Prostate gland (tissue), 2 donors: ENCODE measurements at regions not wholly inside any gene's neighbourhood (a gene's known extent, or its start where the extent isn't known, plus 50 kb on each side); places are given as distances from the start of the nearest gene placed in this dataset.
A peak's percentile ranks its signal among the peaks of the same experiment; 100 is the strongest.

Experiments used
- DNase-seq: peaks from one replicate; pipeline ENCODE4 v3.0.0-alpha.2; 2019; ENCODE audit warnings: low spot score
- H3K27ac ChIP-seq, 2 donors: fragments of 200-600 bp; sonication (generic); 2 replicates each; pipeline ENCODE4 v1.5.1; 2017 to 2019
- H3K27me3 ChIP-seq: fragments of 200-600 bp; sonication (generic); replicated peaks from 2 replicates; pipeline ENCODE4 v1.5.1; 2019; ENCODE audit not compliant: insufficient read depth
- H3K36me3 ChIP-seq, 2 donors: fragments of 200-600 bp; sonication (generic); 1 replicate in 1 of 2; 2 replicates in 1 of 2; pipeline versions ENCODE4 v1.5.1 to v1.8.1; 2017 to 2019
- H3K4me1 ChIP-seq: fragments of 200-600 bp; sonication (generic); replicated peaks from 2 replicates; pipeline ENCODE4 v1.5.1; 2019
- H3K4me3 ChIP-seq, 2 donors: fragments of 200-600 bp; sonication (generic); 2 replicates each; pipeline ENCODE4 v1.5.1; 2017 to 2019
- H3K9me3 ChIP-seq: fragments of 200-600 bp; sonication (generic); 2 replicates; pipeline ENCODE4 v1.5.1; 2017
- POLR2A ChIP-seq: fragments of 450-650 bp; IDR thresholded peaks from one replicate; pipeline ENCODE4 v1.6.1; 2016; ENCODE audit warnings: antibody characterized with exemption, mild to moderate bottlenecking
- POLR2AphosphoS5 ChIP-seq: sonication (generic); formaldehyde crosslinking; IDR thresholded peaks from one replicate; pipeline ENCODE4 v1.6.1; 2017; ENCODE audit warnings: antibody characterized with exemption
- WGBS: methylation state at CpG from one replicate; pipeline ENCODE4 v1.1.5; 2018; 5-methylcytosine and 5-hydroxymethylcytosine counted together
- intact Hi-C: fragments of 100-400 bp; cut with DNase I; formaldehyde crosslinking; loops from one replicate; pipeline ENCODE4 v1.14.2; 2022
- TF ChIP-seq, protein P1 (sequence below), 4 experiments: fragments of 200-600 bp in 2 of 4; fragments of 450-650 bp in 2 of 4; sonication (generic) in 2 of 4; IDR thresholded peaks; 1 replicate in 3 of 4; 2 replicates in 1 of 4; pipeline ENCODE4 v1.5.1; 2016 to 2019; ENCODE audit warnings: antibody characterized with exemption in 4 of 4, mild to moderate bottlenecking in 2 of 4, moderate library complexity in 2 of 4

DNA sequence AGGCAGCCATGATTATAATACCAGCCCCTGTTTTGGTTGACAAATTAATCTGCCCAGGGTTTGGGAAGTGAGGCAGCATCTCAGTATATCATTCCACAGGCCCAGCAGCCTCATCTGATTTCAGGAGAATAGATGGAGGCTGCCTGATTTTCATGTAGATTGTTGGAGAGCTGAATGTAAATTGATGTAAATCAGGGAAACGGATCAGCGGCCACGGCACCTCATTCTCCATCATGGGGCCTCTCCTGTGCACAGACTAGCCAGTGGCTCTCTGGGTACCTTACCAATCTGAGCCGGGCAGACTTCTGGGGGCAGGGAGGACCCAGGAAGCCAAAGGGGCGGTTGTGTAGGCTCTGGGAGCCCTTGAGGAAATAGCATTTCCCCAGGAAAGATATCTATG is 63.7 kb upstream of the GSC start:
- H3K27me3 ChIP-seq: no peaks in the 10 kb centered on the region
- H3K4me1 ChIP-seq: no peaks in the 10 kb centered on the region
- H3K9me3 ChIP-seq: no peaks in the 10 kb centered on the region
- H3K27ac ChIP-seq: no peak overlapping the region
- WGBS: 80% methylated on average over 5 of the region's 5 CpGs
- no peak for DNase-seq
- no peak overlapping the region for H3K4me3 ChIP-seq
- intact Hi-C loops: no loop called here
- no peaks in the 10 kb centered on the region for H3K36me3 ChIP-seq
- TF ChIP-seq POLR2AphosphoS5 (no peak), POLR2A (no peak)
- TF ChIP-seq, protein P1, sequence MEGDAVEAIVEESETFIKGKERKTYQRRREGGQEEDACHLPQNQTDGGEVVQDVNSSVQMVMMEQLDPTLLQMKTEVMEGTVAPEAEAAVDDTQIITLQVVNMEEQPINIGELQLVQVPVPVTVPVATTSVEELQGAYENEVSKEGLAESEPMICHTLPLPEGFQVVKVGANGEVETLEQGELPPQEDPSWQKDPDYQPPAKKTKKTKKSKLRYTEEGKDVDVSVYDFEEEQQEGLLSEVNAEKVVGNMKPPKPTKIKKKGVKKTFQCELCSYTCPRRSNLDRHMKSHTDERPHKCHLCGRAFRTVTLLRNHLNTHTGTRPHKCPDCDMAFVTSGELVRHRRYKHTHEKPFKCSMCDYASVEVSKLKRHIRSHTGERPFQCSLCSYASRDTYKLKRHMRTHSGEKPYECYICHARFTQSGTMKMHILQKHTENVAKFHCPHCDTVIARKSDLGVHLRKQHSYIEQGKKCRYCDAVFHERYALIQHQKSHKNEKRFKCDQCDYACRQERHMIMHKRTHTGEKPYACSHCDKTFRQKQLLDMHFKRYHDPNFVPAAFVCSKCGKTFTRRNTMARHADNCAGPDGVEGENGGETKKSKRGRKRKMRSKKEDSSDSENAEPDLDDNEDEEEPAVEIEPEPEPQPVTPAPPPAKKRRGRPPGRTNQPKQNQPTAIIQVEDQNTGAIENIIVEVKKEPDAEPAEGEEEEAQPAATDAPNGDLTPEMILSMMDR (IDR thresholded peaks at IDR 0.05): no peak

DNA sequence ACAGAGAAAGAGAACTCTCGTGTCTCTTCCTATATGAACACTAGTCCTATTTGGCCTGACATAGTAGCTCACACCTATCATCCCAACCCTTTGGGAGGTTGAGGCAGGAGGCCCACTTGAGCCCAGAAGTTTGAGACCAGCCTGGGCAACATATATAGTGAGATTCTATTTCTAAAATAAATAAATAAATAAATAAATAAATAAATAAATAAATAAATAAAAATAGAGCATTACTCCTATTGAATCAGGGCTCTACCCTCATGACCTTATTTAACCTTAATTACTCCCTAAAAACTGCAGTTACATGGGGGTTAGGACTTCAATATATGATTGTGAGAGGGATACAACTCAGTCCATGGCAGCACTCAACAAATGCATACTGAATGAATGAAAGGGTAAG is 61.2 kb upstream of the GSC start:
- TF ChIP-seq, protein P1 (IDR thresholded peaks at IDR 0.05): no peak
- TF ChIP-seq POLR2A (no peak), POLR2AphosphoS5 (no peak)
- Histone ChIP-seq H3K27me3 (no peaks in the 10 kb centered on the region), H3K36me3 (no peaks in the 10 kb centered on the region), H3K27ac (no peak overlapping the region), H3K9me3 (no peaks in the 10 kb centered on the region), H3K4me3 (no peak overlapping the region), H3K4me1 (no peaks in the 10 kb centered on the region)
- WGBS: 0% methylated on average over 1 of the region's 1 CpG
- no peak for DNase-seq
- intact Hi-C loops: no loop called here

DNA sequence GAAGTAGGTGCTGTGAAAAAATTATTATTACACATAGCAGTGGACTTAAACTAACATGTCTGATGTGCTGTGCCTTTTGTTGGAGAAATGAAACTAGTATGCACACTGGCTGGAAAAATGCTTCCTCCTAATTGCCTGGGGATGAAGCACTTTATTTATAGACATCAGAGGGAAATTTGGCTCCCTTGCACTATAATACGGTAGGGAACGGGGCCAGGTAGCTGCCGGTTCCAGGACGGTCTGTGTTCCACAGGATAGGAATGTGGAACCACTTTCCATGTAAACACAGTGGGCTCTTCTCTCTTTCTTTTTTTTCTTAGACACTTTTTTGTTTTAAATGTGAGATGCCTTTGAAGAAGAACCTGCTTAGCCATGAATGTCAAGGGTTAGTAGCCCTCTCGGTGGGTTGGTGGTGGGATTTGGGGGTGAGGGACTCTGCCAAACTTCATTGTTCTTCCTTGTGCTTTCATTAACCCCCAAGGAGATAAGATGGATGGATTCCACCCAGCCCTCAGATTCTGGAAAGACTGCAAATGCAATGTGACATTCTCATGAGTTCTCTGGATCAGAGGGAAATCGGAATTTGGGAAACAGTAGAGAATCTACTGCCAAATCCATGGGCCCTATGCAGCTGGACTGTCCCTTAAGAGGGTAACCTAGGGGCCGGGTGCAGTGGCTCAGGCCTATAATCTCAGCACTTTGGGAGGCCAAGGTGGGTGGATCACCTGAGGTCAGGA is 58.0 kb upstream of the GSC start:
- peak; percentile 75 for DNase-seq
- Histone ChIP-seq H3K27ac (peak overlapping the region; percentile 17 to 30), H3K27me3 (no peaks in the 10 kb centered on the region), H3K4me3 (no peak overlapping the region), H3K4me1 (no peaks in the 10 kb centered on the region), H3K36me3 (no peaks in the 10 kb centered on the region), H3K9me3 (no peaks in the 10 kb centered on the region)
- intact Hi-C loops: loop anchor here (5.0 kb wide), 1 partner anchor 274 kb away; no protein-coding TSS in a partner anchor
- TF ChIP-seq POLR2AphosphoS5: peak; percentile 80
- TF ChIP-seq, protein P1 (IDR thresholded peaks at IDR 0.05): no peak
- WGBS: 27% methylated on average over 7 of the region's 7 CpGs

DNA sequence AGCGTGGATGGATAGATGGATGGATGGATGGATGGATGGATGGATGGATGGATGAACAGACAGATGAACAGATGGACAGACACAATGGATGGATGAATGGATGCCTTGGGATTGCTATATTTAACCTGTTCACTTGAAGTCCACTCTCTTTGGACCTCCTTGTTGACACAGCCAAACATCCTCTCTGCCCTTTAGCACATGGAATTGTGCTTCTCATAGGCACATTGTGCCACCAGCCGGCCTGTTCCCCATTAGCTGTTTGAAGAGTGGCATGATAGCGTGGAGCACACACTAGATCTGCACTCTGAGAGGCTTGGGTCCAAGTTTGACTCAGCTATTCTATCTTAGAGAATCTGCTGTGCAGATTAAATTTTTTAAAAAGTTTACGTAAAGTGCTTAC is 56.9 kb upstream of the GSC start:
- H3K4me3 ChIP-seq: no peak overlapping the region
- H3K36me3 ChIP-seq: no peaks in the 10 kb centered on the region
- 82% methylated on average over 4 of the region's 4 CpGs for WGBS
- TF ChIP-seq POLR2AphosphoS5 (no peak), POLR2A (no peak)
- TF ChIP-seq, protein P1 (IDR thresholded peaks at IDR 0.05): no peak
- intact Hi-C loops: loop anchor here (5.0 kb wide), 1 partner anchor 276 kb away; no protein-coding TSS in a partner anchor
- no peaks in the 10 kb centered on the region for H3K27me3 ChIP-seq
- H3K4me1 ChIP-seq: no peaks in the 10 kb centered on the region
- H3K9me3 ChIP-seq: no peaks in the 10 kb centered on the region
- no peak for DNase-seq
- H3K27ac ChIP-seq: no peak overlapping the region
